Endodermal cell (in vitro differentiated cells): ENCODE measurements at regions not wholly inside any gene's neighbourhood (a gene's known extent, or its start where the extent isn't known, plus 50 kb on each side); places are given as distances from the start of the nearest gene placed in this dataset.

ENCODE experiments used
- DNase-seq: peaks from one replicate; pipeline ENCODE4 v3.0.0-alpha.2; 2017
- H3K27ac ChIP-seq: 2 replicates; pipeline ENCODE4 v1.5.1; 2013; ENCODE audit warnings: mild to moderate bottlenecking, low read depth, low read length, moderate library complexity
- H3K27me3 ChIP-seq: 2 replicates; pipeline ENCODE4 v1.6.1; 2013; ENCODE audit warnings: mild to moderate bottlenecking, low read length, moderate library complexity; ENCODE audit not compliant: insufficient read depth, control insufficient read depth, poor library complexity, severe bottlenecking
- H3K36me3 ChIP-seq: 2 replicates; pipeline ENCODE4 v1.7.0; 2013; ENCODE audit warnings: mild to moderate bottlenecking, low read length, moderate library complexity; ENCODE audit not compliant: control insufficient read depth, insufficient read depth
- H3K4me1 ChIP-seq: one replicate; pipeline ENCODE4 v1.7.0; 2013; ENCODE audit warnings: low read length; ENCODE audit not compliant: control insufficient read depth, insufficient read depth
- H3K4me3 ChIP-seq: 2 replicates; pipeline ENCODE4 v1.5.1; 2013; ENCODE audit warnings: mild to moderate bottlenecking, low read length, moderate library complexity
- H3K9ac ChIP-seq: 2 replicates; pipeline ENCODE4 v1.6.1; 2013; ENCODE audit warnings: mild to moderate bottlenecking, low read length, moderate library complexity; ENCODE audit not compliant: poor library complexity, severe bottlenecking; ENCODE audit errors: extremely low read depth
- H3K9me3 ChIP-seq: 2 replicates; pipeline ENCODE4 v1.6.1; 2013; ENCODE audit warnings: mild to moderate bottlenecking, low read length, moderate library complexity; ENCODE audit not compliant: control insufficient read depth
- H3K27ac Mint-ChIP-seq: 2 replicates; pipeline ENCODE4 v1.8.0; 2020; ENCODE audit warnings: mixed read lengths
- H3K27me3 Mint-ChIP-seq: 2 replicates; pipeline ENCODE4 v1.8.0; 2021; ENCODE audit warnings: mild to moderate bottlenecking, mixed read lengths; ENCODE audit not compliant: insufficient read depth
- H3K36me3 Mint-ChIP-seq: 2 replicates; pipeline ENCODE4 v1.8.0; 2020; ENCODE audit warnings: low read depth, mixed read lengths
- H3K4me1 Mint-ChIP-seq: 2 replicates; pipeline ENCODE4 v1.8.0; 2020; ENCODE audit warnings: mixed read lengths
- H3K4me3 Mint-ChIP-seq: 2 replicates; pipeline ENCODE4 v1.8.0; 2020; ENCODE audit warnings: mild to moderate bottlenecking, moderate library complexity, mixed read lengths
- H3K9me3 Mint-ChIP-seq: 2 replicates; pipeline ENCODE4 v1.8.0; 2020; ENCODE audit warnings: mild to moderate bottlenecking, mixed read lengths
- WGBS, 2 experiments: methylation state at CpG; one replicate each; pipeline versions ENCODE4 v1.1.5 to v1.1.7; 2013; ENCODE audit warnings: missing lambda C conversion rate in 2 of 2, mixed read lengths in 1 of 2; ENCODE audit not compliant: insufficient coverage in 1 of 2, insufficient read length in 1 of 2; 5-methylcytosine and 5-hydroxymethylcytosine counted together
- TF ChIP-seq, protein P1 (sequence below): fragments of 200-600 bp; sonication (generic); conservative IDR thresholded peaks from 2 replicates; pipeline ENCODE4 v1.5.0; 2021; ENCODE audit warnings: antibody characterized with exemption, mild to moderate bottlenecking

DNA sequence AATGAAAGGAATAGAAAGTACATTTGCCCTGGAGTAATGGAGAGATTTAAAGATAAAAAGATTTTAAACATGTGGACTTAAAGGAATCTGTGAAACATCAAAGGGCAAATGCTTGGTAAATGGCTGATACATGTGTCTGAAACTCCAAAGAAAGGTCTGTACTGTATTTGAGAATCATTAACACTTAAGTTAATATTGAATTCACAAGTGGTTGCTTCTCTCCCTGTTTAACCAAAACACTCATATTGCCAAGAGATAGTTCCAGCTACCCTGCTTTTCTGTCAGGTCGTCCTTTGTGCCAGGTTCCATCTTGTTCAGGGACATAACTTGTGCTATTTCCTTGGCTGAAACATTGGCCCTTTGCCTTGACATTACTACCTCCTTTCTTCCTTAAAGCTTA lies 171.3 kb upstream of the HS3ST5 start:
- no peak overlapping the region for H3K27ac Mint-ChIP-seq
- no peak overlapping the region for H3K27ac ChIP-seq
- H3K4me3 Mint-ChIP-seq, result no peak overlapping the region
- no peak for DNase-seq
- TF ChIP-seq, protein P1, sequence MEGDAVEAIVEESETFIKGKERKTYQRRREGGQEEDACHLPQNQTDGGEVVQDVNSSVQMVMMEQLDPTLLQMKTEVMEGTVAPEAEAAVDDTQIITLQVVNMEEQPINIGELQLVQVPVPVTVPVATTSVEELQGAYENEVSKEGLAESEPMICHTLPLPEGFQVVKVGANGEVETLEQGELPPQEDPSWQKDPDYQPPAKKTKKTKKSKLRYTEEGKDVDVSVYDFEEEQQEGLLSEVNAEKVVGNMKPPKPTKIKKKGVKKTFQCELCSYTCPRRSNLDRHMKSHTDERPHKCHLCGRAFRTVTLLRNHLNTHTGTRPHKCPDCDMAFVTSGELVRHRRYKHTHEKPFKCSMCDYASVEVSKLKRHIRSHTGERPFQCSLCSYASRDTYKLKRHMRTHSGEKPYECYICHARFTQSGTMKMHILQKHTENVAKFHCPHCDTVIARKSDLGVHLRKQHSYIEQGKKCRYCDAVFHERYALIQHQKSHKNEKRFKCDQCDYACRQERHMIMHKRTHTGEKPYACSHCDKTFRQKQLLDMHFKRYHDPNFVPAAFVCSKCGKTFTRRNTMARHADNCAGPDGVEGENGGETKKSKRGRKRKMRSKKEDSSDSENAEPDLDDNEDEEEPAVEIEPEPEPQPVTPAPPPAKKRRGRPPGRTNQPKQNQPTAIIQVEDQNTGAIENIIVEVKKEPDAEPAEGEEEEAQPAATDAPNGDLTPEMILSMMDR, result no peak
- no peaks in the 10 kb centered on the region for H3K27me3 Mint-ChIP-seq
- no peak overlapping the region for H3K9ac ChIP-seq
- H3K36me3 ChIP-seq, result no peaks in the 10 kb centered on the region
- peaks cover 8% of the 10 kb centered on the region for H3K4me1 Mint-ChIP-seq
- H3K4me1 ChIP-seq, result no peaks in the 10 kb centered on the region
- H3K9me3 ChIP-seq, result peaks cover 14% of the 10 kb centered on the region
- no peak overlapping the region for H3K4me3 ChIP-seq
- 87 to 89% methylated on average over 1 of the region's 1 CpG for WGBS, 2 experiments
- H3K27me3 ChIP-seq, result no peaks in the 10 kb centered on the region
- peaks cover 12% of the 10 kb centered on the region for H3K9me3 Mint-ChIP-seq
- H3K36me3 Mint-ChIP-seq, result peaks cover 11% of the 10 kb centered on the region

DNA sequence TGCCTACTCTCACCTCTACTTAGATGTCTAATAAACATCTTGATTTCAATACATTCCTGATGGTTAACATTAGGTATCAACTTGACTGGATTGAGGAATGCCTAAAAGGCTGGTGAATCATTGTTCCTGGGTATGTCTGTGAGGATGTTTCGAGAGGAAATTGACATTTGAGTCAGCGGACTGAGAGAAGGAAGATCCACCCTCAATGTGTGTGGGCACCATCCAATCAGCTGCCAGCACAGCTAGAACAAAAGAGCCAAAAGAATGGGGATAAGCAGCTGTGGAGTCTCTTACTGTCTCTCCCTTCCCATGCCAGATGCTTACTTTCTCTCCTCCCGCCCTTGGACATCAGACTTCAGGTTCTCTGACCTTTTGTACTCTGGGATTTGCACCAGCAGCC lies 128.6 kb upstream of the HS3ST5 start:
- Histone ChIP-seq H3K9ac (no peak overlapping the region), H3K27me3 (no peaks in the 10 kb centered on the region), H3K4me1 (no peaks in the 10 kb centered on the region), H3K36me3 (no peaks in the 10 kb centered on the region), H3K4me3 (no peak overlapping the region), H3K27ac (no peak overlapping the region), H3K9me3 (peaks cover 6% of the 10 kb centered on the region)
- TF ChIP-seq, protein P1, result no peak
- H3K27ac Mint-ChIP-seq, result no peak overlapping the region
- no peaks in the 10 kb centered on the region for H3K27me3 Mint-ChIP-seq
- no peak for DNase-seq
- H3K36me3 Mint-ChIP-seq, result peaks cover 8% of the 10 kb centered on the region
- WGBS, 2 experiments, result 67 to 91% methylated on average over 1 to 3 of the region's 3 CpGs
- H3K9me3 Mint-ChIP-seq, result no peaks in the 10 kb centered on the region
- no peak overlapping the region for H3K4me3 Mint-ChIP-seq
- H3K4me1 Mint-ChIP-seq, result peaks cover 5% of the 10 kb centered on the region

DNA sequence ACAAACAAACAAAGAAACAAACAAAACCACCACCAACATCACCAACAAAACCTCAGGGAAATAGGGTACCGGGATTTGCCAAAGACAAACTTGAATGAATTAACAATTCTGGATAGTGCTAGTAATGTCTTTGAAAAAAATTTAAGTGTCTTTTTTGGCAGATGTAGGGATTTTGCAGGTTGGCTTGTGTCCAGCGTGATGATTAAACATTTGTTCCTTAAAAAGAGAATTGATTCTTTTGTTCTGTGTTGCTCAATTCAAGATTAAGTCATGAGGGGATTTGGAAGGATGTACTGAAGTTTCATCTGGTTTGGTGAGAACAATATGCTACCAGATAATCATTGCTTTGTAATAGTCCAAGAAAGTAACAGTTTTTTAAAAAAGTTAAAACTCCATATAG lies 125.1 kb upstream of the HS3ST5 start:
- Mint-ChIP-seq H3K9me3 (no peaks in the 10 kb centered on the region), H3K4me1 (peaks cover 4% of the 10 kb centered on the region), H3K27ac (no peak overlapping the region), H3K27me3 (no peaks in the 10 kb centered on the region), H3K36me3 (peaks cover 8% of the 10 kb centered on the region), H3K4me3 (no peak overlapping the region)
- no peak overlapping the region for H3K9ac ChIP-seq
- H3K36me3 ChIP-seq, result no peaks in the 10 kb centered on the region
- DNase-seq, result no peak
- H3K4me1 ChIP-seq, result no peaks in the 10 kb centered on the region
- H3K4me3 ChIP-seq, result no peak overlapping the region
- WGBS, 2 experiments, result 94 to 100% methylated on average over 1 to 2 of the region's 2 CpGs
- TF ChIP-seq, protein P1, result no peak
- peaks cover 6% of the 10 kb centered on the region for H3K9me3 ChIP-seq
- H3K27ac ChIP-seq, result no peak overlapping the region
- H3K27me3 ChIP-seq, result no peaks in the 10 kb centered on the region
